ENCODE measurements at regions not wholly inside any gene's neighbourhood (a gene's known extent, or its start where the extent isn't known, plus 50 kb on each side); places are given as distances from the start of the nearest gene placed in this dataset.

- CTCF ChIA-PET (ENCODE audit: low intra/inter-chr PET ratio, low total read pairs), result no interaction called here
- no peaks in the 10 kb centered on the region for H4K20me1 ChIP-seq (ENCODE audit: insufficient read depth, low read length)
- POLR2A ChIA-PET, result no interaction called here
- H3K36me3 ChIP-seq (replicated peaks in 1 of 2; ENCODE audit: control insufficient read depth in 1 of 2, insufficient read depth in 2 of 2, low read length in 2 of 2), result no peaks in the 10 kb centered on the region
- FAIRE-seq (no peak), ATAC-seq (no peak), DNase-seq (ENCODE audit: low spot score) (no peak)
- no peak overlapping the region for H2AFZ ChIP-seq (ENCODE audit: low read length)
- no peaks in the 10 kb centered on the region for H3K79me2 ChIP-seq (ENCODE audit: insufficient read depth, low read length)
- no peaks in the 10 kb centered on the region for H3K9me3 ChIP-seq (ENCODE audit: low read length)
- H3K4me1 ChIP-seq (ENCODE audit: insufficient read depth, low read length), result no peaks in the 10 kb centered on the region
- intact Hi-C loops (cut with micrococcal nuclease; ENCODE audit: unreplicated experiment), result no loop called here
- H3K9ac ChIP-seq (ENCODE audit: insufficient read depth, low read depth, low read length), result no peak overlapping the region
- in situ Hi-C loops (cut with HindIII; ENCODE audit: extremely low pct_ligation_motif_present, low pct_unique_long_range_greater_than_20kb), result no loop called here
- no peak overlapping the region for H3K27ac ChIP-seq (ENCODE audit: extremely low read length, insufficient read depth, low read length)
- WGBS (ENCODE audit: low lambda C conversion rate), result 20% methylated on average over 6 of the region's 6 CpGs
- no peak overlapping the region for H3K4me3 ChIP-seq (replicated peaks in 1 of 3; ENCODE audit: insufficient read depth in 1 of 3, low read depth in 2 of 3, low read length in 3 of 3)
- BruUV-seq (replicated peaks), result no TSS peak
- TF ChIP-seq, protein P1, sequence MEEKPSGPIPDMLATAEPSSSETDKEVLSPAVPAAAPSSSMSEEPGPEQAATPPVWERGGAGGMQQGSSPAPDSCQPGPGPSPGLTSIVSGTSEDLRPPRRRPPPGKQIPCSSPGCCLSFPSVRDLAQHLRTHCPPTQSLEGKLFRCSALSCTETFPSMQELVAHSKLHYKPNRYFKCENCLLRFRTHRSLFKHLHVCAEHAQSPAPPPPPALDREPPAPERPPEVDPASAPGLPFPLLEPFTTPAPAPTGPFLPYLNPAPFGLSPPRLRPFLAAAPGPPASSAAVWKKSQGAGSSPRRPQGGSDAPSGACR (CRISPR knock-in tag; IDR thresholded peaks at IDR 0.05), result no peak
- TF ChIP-seq SAFB2 (CRISPR knock-in tag; IDR thresholded peaks at IDR 0.05; ENCODE audit: borderline replicate concordance, low read depth), result no peak
- no peak for TF ChIP-seq ZEB1 (IDR thresholded peaks at IDR 0.05; ENCODE audit: insufficient replicate concordance, low read depth)
- TF ChIP-seq ETV5 (CRISPR knock-in tag; IDR thresholded peaks at IDR 0.05; ENCODE audit: borderline replicate concordance), result no peak
- no peak for TF ChIP-seq PTBP1 (IDR thresholded peaks at IDR 0.05; ENCODE audit: low read depth, low read length, poor library complexity, severe bottlenecking)
- no peak for TF ChIP-seq ZNF572 (CRISPR knock-in tag; IDR thresholded peaks at IDR 0.05)
- no peak for TF ChIP-seq CSRNP2 (CRISPR knock-in tag; conservative IDR thresholded peaks at IDR 0.05; ENCODE audit: low read depth)
- no peak overlapping the region for H3K4me2 ChIP-seq (ENCODE audit: low read depth, low read length)
- H3K27me3 ChIP-seq (ENCODE audit: control insufficient read depth in 1 of 2, insufficient read depth in 2 of 2, low read length in 2 of 2), result no peaks in the 10 kb centered on the region
These were observed 212.1 kb downstream of the TTC32 start for GRCh38 chr2:19689646-19690168.

Data from HepG2 (cell line).